Astrocyte of the spinal cord (primary cell): ENCODE measurements at regions not wholly inside any gene's neighbourhood (a gene's known extent, or its start where the extent isn't known, plus 50 kb on each side); places are given as distances from the start of the nearest gene placed in this dataset.

Experiments
- DNase-seq: peaks from one replicate; pipeline ENCODE4 v3.0.0; 2011; ENCODE audit warnings: low read depth, low spot score
- H3K4me3 ChIP-seq: 2 replicates; pipeline ENCODE4 v1.5.1; 2011; ENCODE audit warnings: low read depth, mild to moderate bottlenecking, low read length, moderate library complexity
- in situ Hi-C: cut with HindIII; loops from 2 replicates; pipeline ENCODE4 v1.10.0; 2017; ENCODE audit warnings: low sequenced_read_pairs
- TF ChIP-seq, protein P1 (sequence below): IDR thresholded peaks from 2 replicates; pipeline ENCODE4 v1.5.1; 2012; ENCODE audit warnings: low read depth, mild to moderate bottlenecking, low read length, inconsistent platforms

DNA sequence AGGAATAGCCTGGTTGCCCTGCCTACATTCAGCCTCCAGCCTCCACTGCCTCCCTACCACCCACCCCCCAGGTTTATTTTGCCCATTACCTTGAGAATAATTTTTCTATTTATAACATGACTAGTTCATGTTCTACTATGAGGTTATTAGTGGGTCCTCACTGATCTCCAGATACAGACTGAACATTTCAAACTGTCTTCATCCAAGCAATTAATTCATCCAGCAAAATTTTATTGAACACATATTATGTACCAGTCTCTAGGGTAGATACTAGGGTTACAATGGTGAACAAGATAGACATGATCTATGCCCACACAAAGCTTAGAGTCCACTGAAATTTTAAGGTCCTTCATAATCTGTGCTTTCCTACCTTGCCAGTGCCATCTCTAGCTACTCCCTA is 51.6 kb upstream of the FHIP2A start:
- in situ Hi-C loops: no loop called here
- TF ChIP-seq, protein P1, sequence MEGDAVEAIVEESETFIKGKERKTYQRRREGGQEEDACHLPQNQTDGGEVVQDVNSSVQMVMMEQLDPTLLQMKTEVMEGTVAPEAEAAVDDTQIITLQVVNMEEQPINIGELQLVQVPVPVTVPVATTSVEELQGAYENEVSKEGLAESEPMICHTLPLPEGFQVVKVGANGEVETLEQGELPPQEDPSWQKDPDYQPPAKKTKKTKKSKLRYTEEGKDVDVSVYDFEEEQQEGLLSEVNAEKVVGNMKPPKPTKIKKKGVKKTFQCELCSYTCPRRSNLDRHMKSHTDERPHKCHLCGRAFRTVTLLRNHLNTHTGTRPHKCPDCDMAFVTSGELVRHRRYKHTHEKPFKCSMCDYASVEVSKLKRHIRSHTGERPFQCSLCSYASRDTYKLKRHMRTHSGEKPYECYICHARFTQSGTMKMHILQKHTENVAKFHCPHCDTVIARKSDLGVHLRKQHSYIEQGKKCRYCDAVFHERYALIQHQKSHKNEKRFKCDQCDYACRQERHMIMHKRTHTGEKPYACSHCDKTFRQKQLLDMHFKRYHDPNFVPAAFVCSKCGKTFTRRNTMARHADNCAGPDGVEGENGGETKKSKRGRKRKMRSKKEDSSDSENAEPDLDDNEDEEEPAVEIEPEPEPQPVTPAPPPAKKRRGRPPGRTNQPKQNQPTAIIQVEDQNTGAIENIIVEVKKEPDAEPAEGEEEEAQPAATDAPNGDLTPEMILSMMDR: no peak
- DNase-seq: no peak
- H3K4me3 ChIP-seq: no peak overlapping the region

- TF ChIP-seq, protein P1: no peak
- DNase-seq: no peak
- no peak overlapping the region for H3K4me3 ChIP-seq
- in situ Hi-C loops: no loop called here
These were observed 50.4 kb upstream of the FHIP2A start for GRCh38 chr10:114771157-114771556.

- no peak overlapping the region for H3K4me3 ChIP-seq
- DNase-seq: no peak
- TF ChIP-seq, protein P1: no peak
- in situ Hi-C loops: no loop called here
These were observed 49.8 kb upstream of the FHIP2A start for GRCh38 chr10:114771749-114772148.
